Putamen (tissue), 1 donor: ENCODE measurements at regions not wholly inside any gene's neighbourhood (a gene's known extent, or its start where the extent isn't known, plus 50 kb on each side); places are given as distances from the start of the nearest gene placed in this dataset.
"Not testable (repeated sequence)": the region's sequence is repeated elsewhere in the genome, so short reads cannot be mapped to it uniquely, and the experiment has no call there.

Experiments used
- DNase-seq: peaks from one replicate; pipeline ENCODE4 v3.0.0-alpha.2; 2016; ENCODE audit warnings: low spot score

- DNase-seq: not testable (repeated sequence)
Observed at GRCh38 chr7:128561116-128561722, 84.7 kb downstream of the METTL2B start.

- DNase-seq: not testable (repeated sequence)
Observed at GRCh38 chr7:128562795-128563194, 86.2 kb downstream of the METTL2B start.

- not testable (repeated sequence) for DNase-seq
Observed at GRCh38 chr7:128564123-128564700, 87.7 kb downstream of the METTL2B start.

- not testable (repeated sequence) for DNase-seq
Observed at GRCh38 chr7:128564932-128565864, 88.7 kb downstream of the METTL2B start.

- not testable (repeated sequence) for DNase-seq
Observed at GRCh38 chr7:128575277-128575676, 96.8 kb upstream of the GARIN1A start.

GRCh38 chr7:128576953-128577352 lies 95.1 kb upstream of the GARIN1A start:
- DNase-seq: not testable (repeated sequence)

GRCh38 chr7:128579843-128580242 lies 92.2 kb upstream of the GARIN1A start:
- DNase-seq: not testable (repeated sequence)

GRCh38 chr7:128581100-128581499 lies 91.0 kb upstream of the GARIN1A start:
- DNase-seq: not testable (repeated sequence)

GRCh38 chr7:128581825-128582561 lies 90.1 kb upstream of the GARIN1A start:
- not testable (repeated sequence) for DNase-seq

- DNase-seq: not testable (repeated sequence)
Observed at GRCh38 chr7:128586715-128587114, 85.4 kb upstream of the GARIN1A start.

- peak; percentile 23 for DNase-seq
Observed at GRCh38 chr7:128591705-128592104, 80.4 kb upstream of the GARIN1A start.

- not testable (repeated sequence) for DNase-seq
Observed at GRCh38 chr7:128592209-128592608, 79.9 kb upstream of the GARIN1A start.

GRCh38 chr7:128594061-128594460 lies 78.0 kb upstream of the GARIN1A start:
- DNase-seq: not testable (repeated sequence)

GRCh38 chr7:128596336-128597128 lies 75.6 kb upstream of the GARIN1A start:
- DNase-seq: not testable (repeated sequence)

GRCh38 chr7:128598946-128599345 lies 73.1 kb upstream of the GARIN1A start:
- not testable (repeated sequence) for DNase-seq

- DNase-seq: peak; percentile 51
Observed at GRCh38 chr7:128608678-128609421, 63.2 kb upstream of the GARIN1A start.

- peak; percentile 41 for DNase-seq
Observed at GRCh38 chr7:128613366-128613765, 58.7 kb upstream of the GARIN1A start.

GRCh38 chr7:128614812-128615211 lies 57.3 kb upstream of the GARIN1A start:
- not testable (repeated sequence) for DNase-seq

GRCh38 chr7:128616799-128617198 lies 55.3 kb upstream of the GARIN1A start:
- not testable (repeated sequence) for DNase-seq
